ENCODE measurements at regions not wholly inside any gene's neighbourhood (a gene's known extent, or its start where the extent isn't known, plus 50 kb on each side); places are given as distances from the start of the nearest gene placed in this dataset.

GRCh38 chr7:73921623-73922528 is 60.9 kb downstream of the TMEM270 start:
- no peak for TF ChIP-seq CTCF (IDR thresholded peaks at IDR 0.05)
- TF ChIP-seq POLR2A (IDR thresholded peaks at IDR 0.05): no peak
- no peak for TF ChIP-seq EP300 (IDR thresholded peaks at IDR 0.05)
